ENCODE measurements at regions not wholly inside any gene's neighbourhood (a gene's known extent, or its start where the extent isn't known, plus 50 kb on each side); places are given as distances from the start of the nearest gene placed in this dataset.
"Not testable (repeated sequence)": the region's sequence is repeated elsewhere in the genome, so short reads cannot be mapped to it uniquely, and the experiment has no call there.

GRCh38 chr9:66781240-66781639 lies 119.3 kb upstream of the ZNF658 start:
- H3K27me3 Mint-ChIP-seq (ENCODE audit: low read depth); DNase-seq (ENCODE audit: low spot score); H3K4me3 Mint-ChIP-seq (ENCODE audit: unreplicated experiment); H3K27ac Mint-ChIP-seq (ENCODE audit: unreplicated experiment); H3K9me3 Mint-ChIP-seq (ENCODE audit: low read depth); H3K36me3 Mint-ChIP-seq (ENCODE audit: low read depth): not testable (repeated sequence)
- H3K4me1 Mint-ChIP-seq (ENCODE audit: low read depth): peaks cover 17% of the 10 kb centered on the region

- not testable (repeated sequence) for DNase-seq (ENCODE audit: low spot score); H3K27ac Mint-ChIP-seq (ENCODE audit: unreplicated experiment); H3K36me3 Mint-ChIP-seq (ENCODE audit: low read depth); H3K4me3 Mint-ChIP-seq (ENCODE audit: unreplicated experiment); H3K9me3 Mint-ChIP-seq (ENCODE audit: low read depth); H3K27me3 Mint-ChIP-seq (ENCODE audit: low read depth)
- H3K4me1 Mint-ChIP-seq (ENCODE audit: low read depth): peaks cover 17% of the 10 kb centered on the region
Observed at GRCh38 chr9:66782010-66782409, 118.5 kb upstream of the ZNF658 start.

- not testable (repeated sequence) for H3K9me3 Mint-ChIP-seq (ENCODE audit: low read depth); DNase-seq (ENCODE audit: low spot score); H3K4me3 Mint-ChIP-seq (ENCODE audit: unreplicated experiment); H3K27me3 Mint-ChIP-seq (ENCODE audit: low read depth); H3K27ac Mint-ChIP-seq (ENCODE audit: unreplicated experiment); H3K36me3 Mint-ChIP-seq (ENCODE audit: low read depth)
- peaks cover 17% of the 10 kb centered on the region for H3K4me1 Mint-ChIP-seq (ENCODE audit: low read depth)
Observed at GRCh38 chr9:66785603-66786002, 114.9 kb upstream of the ZNF658 start.

GRCh38 chr9:66791092-66791750 lies 109.3 kb upstream of the ZNF658 start:
- not testable (repeated sequence) for H3K27ac Mint-ChIP-seq (ENCODE audit: unreplicated experiment); H3K27me3 Mint-ChIP-seq (ENCODE audit: low read depth); H3K4me1 Mint-ChIP-seq (ENCODE audit: low read depth); H3K36me3 Mint-ChIP-seq (ENCODE audit: low read depth); H3K9me3 Mint-ChIP-seq (ENCODE audit: low read depth); DNase-seq (ENCODE audit: low spot score); H3K4me3 Mint-ChIP-seq (ENCODE audit: unreplicated experiment)

- not testable (repeated sequence) for DNase-seq (ENCODE audit: low spot score); H3K27ac Mint-ChIP-seq (ENCODE audit: unreplicated experiment); H3K4me3 Mint-ChIP-seq (ENCODE audit: unreplicated experiment); H3K27me3 Mint-ChIP-seq (ENCODE audit: low read depth); H3K36me3 Mint-ChIP-seq (ENCODE audit: low read depth); H3K9me3 Mint-ChIP-seq (ENCODE audit: low read depth)
- peaks cover 10% of the 10 kb centered on the region for H3K4me1 Mint-ChIP-seq (ENCODE audit: low read depth)
Observed at GRCh38 chr9:66794769-66795168, 105.8 kb upstream of the ZNF658 start.

- H3K27me3 Mint-ChIP-seq (ENCODE audit: low read depth); H3K4me3 Mint-ChIP-seq (ENCODE audit: unreplicated experiment): not testable (repeated sequence)
Observed at GRCh38 chr9:66795723-66796503, 104.6 kb upstream of the ZNF658 start.

GRCh38 chr9:66797905-66798616 lies 102.5 kb upstream of the ZNF658 start:
- not testable (repeated sequence) for H3K9me3 Mint-ChIP-seq (ENCODE audit: low read depth); DNase-seq (ENCODE audit: low spot score); H3K4me3 Mint-ChIP-seq (ENCODE audit: unreplicated experiment); H3K27me3 Mint-ChIP-seq (ENCODE audit: low read depth); H3K36me3 Mint-ChIP-seq (ENCODE audit: low read depth)
- Mint-ChIP-seq H3K27ac (ENCODE audit: unreplicated experiment) (peak overlapping the region; percentile 59), H3K4me1 (ENCODE audit: low read depth) (peaks cover 10% of the 10 kb centered on the region)

More at GRCh38 chr9:66795723-66796503, 104.6 kb upstream of the ZNF658 start:
- DNase-seq (ENCODE audit: low spot score); H3K9me3 Mint-ChIP-seq (ENCODE audit: low read depth); H3K36me3 Mint-ChIP-seq (ENCODE audit: low read depth); H3K27ac Mint-ChIP-seq (ENCODE audit: unreplicated experiment): not testable (repeated sequence)
- peaks cover 10% of the 10 kb centered on the region for H3K4me1 Mint-ChIP-seq (ENCODE audit: low read depth)

- H3K27ac Mint-ChIP-seq (ENCODE audit: unreplicated experiment); DNase-seq (ENCODE audit: low spot score); H3K9me3 Mint-ChIP-seq (ENCODE audit: low read depth); H3K27me3 Mint-ChIP-seq (ENCODE audit: low read depth); H3K36me3 Mint-ChIP-seq (ENCODE audit: low read depth); H3K4me3 Mint-ChIP-seq (ENCODE audit: unreplicated experiment); H3K4me1 Mint-ChIP-seq (ENCODE audit: low read depth): not testable (repeated sequence)
Observed at GRCh38 chr9:66803619-66804018, 96.9 kb upstream of the ZNF658 start.

- not testable (repeated sequence) for H3K27me3 Mint-ChIP-seq (ENCODE audit: low read depth); H3K4me1 Mint-ChIP-seq (ENCODE audit: low read depth)
Observed at GRCh38 chr9:66810247-66810646, 90.3 kb upstream of the ZNF658 start.

GRCh38 chr9:66812367-66812766 lies 88.2 kb upstream of the ZNF658 start:
- H3K4me3 Mint-ChIP-seq (ENCODE audit: unreplicated experiment); H3K27me3 Mint-ChIP-seq (ENCODE audit: low read depth); H3K36me3 Mint-ChIP-seq (ENCODE audit: low read depth); H3K4me1 Mint-ChIP-seq (ENCODE audit: low read depth); H3K27ac Mint-ChIP-seq (ENCODE audit: unreplicated experiment); DNase-seq (ENCODE audit: low spot score); H3K9me3 Mint-ChIP-seq (ENCODE audit: low read depth): not testable (repeated sequence)

More at GRCh38 chr9:66810247-66810646, 90.3 kb upstream of the ZNF658 start:
- not testable (repeated sequence) for H3K36me3 Mint-ChIP-seq (ENCODE audit: low read depth); H3K27ac Mint-ChIP-seq (ENCODE audit: unreplicated experiment); H3K4me3 Mint-ChIP-seq (ENCODE audit: unreplicated experiment); H3K9me3 Mint-ChIP-seq (ENCODE audit: low read depth); DNase-seq (ENCODE audit: low spot score)

GRCh38 chr9:66812967-66813366 lies 87.6 kb upstream of the ZNF658 start:
- H3K27me3 Mint-ChIP-seq (ENCODE audit: low read depth); H3K36me3 Mint-ChIP-seq (ENCODE audit: low read depth); DNase-seq (ENCODE audit: low spot score); H3K27ac Mint-ChIP-seq (ENCODE audit: unreplicated experiment); H3K4me3 Mint-ChIP-seq (ENCODE audit: unreplicated experiment); H3K9me3 Mint-ChIP-seq (ENCODE audit: low read depth); H3K4me1 Mint-ChIP-seq (ENCODE audit: low read depth): not testable (repeated sequence)

GRCh38 chr9:66814038-66814437 lies 86.5 kb upstream of the ZNF658 start:
- H3K27ac Mint-ChIP-seq (ENCODE audit: unreplicated experiment); H3K27me3 Mint-ChIP-seq (ENCODE audit: low read depth); DNase-seq (ENCODE audit: low spot score); H3K4me1 Mint-ChIP-seq (ENCODE audit: low read depth); H3K4me3 Mint-ChIP-seq (ENCODE audit: unreplicated experiment); H3K36me3 Mint-ChIP-seq (ENCODE audit: low read depth); H3K9me3 Mint-ChIP-seq (ENCODE audit: low read depth): not testable (repeated sequence)

Data from chondrocyte (in vitro differentiated cells).